Neural cell (in vitro differentiated cells): ENCODE measurements at regions not wholly inside any gene's neighbourhood (a gene's known extent, or its start where the extent isn't known, plus 50 kb on each side); places are given as distances from the start of the nearest gene placed in this dataset.

Experiments
- H2AFZ ChIP-seq: fragments of 200-600, 300-800 bp; sonication (generic), shearing (Covaris generic); 2 replicates; pipeline ENCODE4 v1.6.0; 2014; ENCODE audit warnings: low read depth, mild to moderate bottlenecking, antibody characterized with exemption, low read length, moderate library complexity
- H3F3A ChIP-seq: fragments of 200-600 bp; shearing (Covaris generic); 2 replicates; pipeline ENCODE4 v1.6.1; 2016; ENCODE audit warnings: mild to moderate bottlenecking, moderate library complexity, mixed read lengths, antibody characterized with exemption, low read length; ENCODE audit not compliant: insufficient read depth, poor library complexity, severe bottlenecking
- H3K27ac ChIP-seq: fragments of 200-600, 300-800 bp; sonication (generic), shearing (Covaris generic); 2 replicates; pipeline ENCODE4 v1.5.1; 2014; ENCODE audit warnings: mild to moderate bottlenecking, low read length, moderate library complexity
- H3K27me3 ChIP-seq: fragments of 300-800, 200-600 bp; sonication (generic), shearing (Covaris generic); 2 replicates; pipeline ENCODE4 v1.6.0; 2014; ENCODE audit warnings: mild to moderate bottlenecking, low read depth, low read length, moderate library complexity; ENCODE audit not compliant: insufficient read depth
- H3K36me3 ChIP-seq: fragments of 300-800, 200-600 bp; sonication (generic), shearing (Covaris generic); 2 replicates; pipeline ENCODE4 v1.5.1; 2014; ENCODE audit warnings: mild to moderate bottlenecking, antibody characterized with exemption, low read length, moderate library complexity; ENCODE audit not compliant: insufficient read depth
- H3K4me2 ChIP-seq: fragments of 300-800, 200-600 bp; sonication (generic), shearing (Covaris generic); 2 replicates; pipeline ENCODE4 v1.6.0; 2014; ENCODE audit warnings: mild to moderate bottlenecking, low read length
- H3K4me3 ChIP-seq: fragments of 300-800, 200-600 bp; sonication (generic), shearing (Covaris generic); 2 replicates; pipeline ENCODE4 v1.5.1; 2014; ENCODE audit warnings: mild to moderate bottlenecking, low read length, moderate library complexity
- H3K79me2 ChIP-seq: fragments of 200-600 bp; shearing (Covaris generic); replicated peaks from 2 replicates; pipeline ENCODE4 v1.6.0; 2014; ENCODE audit warnings: mild to moderate bottlenecking, low read length, moderate library complexity; ENCODE audit not compliant: insufficient read depth
- H3K9ac ChIP-seq: fragments of 300-800, 200-600 bp; sonication (generic), shearing (Covaris generic); 2 replicates; pipeline ENCODE4 v1.6.1; 2016; ENCODE audit warnings: mild to moderate bottlenecking, low read length, mixed read lengths
- H3K9me2 ChIP-seq: fragments of 200-600 bp; shearing (Covaris generic); 2 replicates; pipeline ENCODE4 v1.6.1; 2016; ENCODE audit warnings: mild to moderate bottlenecking, low read length, mixed read lengths; ENCODE audit not compliant: insufficient read depth
- H3K9me3 ChIP-seq: fragments of 200-600, 300-800 bp; sonication (generic), shearing (Covaris generic); 2 replicates; pipeline ENCODE4 v1.6.1; 2016; ENCODE audit warnings: mild to moderate bottlenecking, mixed run types, low read length, moderate library complexity, mixed read lengths
- H4K20me1 ChIP-seq: fragments of 200-600 bp; shearing (Covaris generic); 2 replicates; pipeline ENCODE4 v1.6.1; 2016; ENCODE audit warnings: mild to moderate bottlenecking, mixed run types; ENCODE audit not compliant: insufficient read depth
- EP300 ChIP-seq: fragments of 450-650 bp; conservative IDR thresholded peaks from 2 replicates; pipeline ENCODE4 v1.6.1; 2014; ENCODE audit warnings: antibody characterized with exemption, mild to moderate bottlenecking, moderate library complexity; ENCODE audit not compliant: poor library complexity, severe bottlenecking
- EZH2 ChIP-seq: fragments of 200-600, 300-800 bp; shearing (Covaris generic), sonication (generic); IDR thresholded peaks from 2 replicates; pipeline ENCODE4 v1.6.1; 2014; ENCODE audit warnings: antibody characterized with exemption, low read length, borderline replicate concordance, mild to moderate bottlenecking; ENCODE audit not compliant: insufficient read depth, poor library complexity, severe bottlenecking
- MXI1 ChIP-seq: fragments of 450-650 bp; conservative IDR thresholded peaks from 2 replicates; pipeline ENCODE4 v1.6.1; 2014; ENCODE audit warnings: antibody characterized with exemption, mild to moderate bottlenecking; ENCODE audit not compliant: poor library complexity, severe bottlenecking
- POLR2AphosphoS5 ChIP-seq: IDR thresholded peaks from 2 replicates; pipeline ENCODE4 v1.6.1; 2012
- RAD21 ChIP-seq: fragments of 450-650 bp; conservative IDR thresholded peaks from 2 replicates; pipeline ENCODE4 v1.6.1; 2014; ENCODE audit warnings: antibody characterized with exemption, mild to moderate bottlenecking, moderate library complexity
- SMC3 ChIP-seq: fragments of 450-650 bp; conservative IDR thresholded peaks from 2 replicates; pipeline ENCODE4 v1.6.1; 2014; ENCODE audit warnings: antibody characterized with exemption, mild to moderate bottlenecking, moderate library complexity; ENCODE audit not compliant: poor library complexity
- TAF1 ChIP-seq: IDR thresholded peaks from 2 replicates; pipeline ENCODE4 v1.6.1; 2012; ENCODE audit warnings: low read depth
- TF ChIP-seq, protein P1 (sequence below): fragments of 450-650 bp; IDR thresholded peaks from 2 replicates; pipeline ENCODE4 v1.5.1; 2014; ENCODE audit warnings: antibody characterized with exemption, mild to moderate bottlenecking, moderate library complexity; ENCODE audit not compliant: poor library complexity, severe bottlenecking
- TF ChIP-seq, protein P2 (sequence below): IDR thresholded peaks from 2 replicates; pipeline ENCODE4 v1.6.1; 2012; ENCODE audit warnings: borderline replicate concordance

DNA sequence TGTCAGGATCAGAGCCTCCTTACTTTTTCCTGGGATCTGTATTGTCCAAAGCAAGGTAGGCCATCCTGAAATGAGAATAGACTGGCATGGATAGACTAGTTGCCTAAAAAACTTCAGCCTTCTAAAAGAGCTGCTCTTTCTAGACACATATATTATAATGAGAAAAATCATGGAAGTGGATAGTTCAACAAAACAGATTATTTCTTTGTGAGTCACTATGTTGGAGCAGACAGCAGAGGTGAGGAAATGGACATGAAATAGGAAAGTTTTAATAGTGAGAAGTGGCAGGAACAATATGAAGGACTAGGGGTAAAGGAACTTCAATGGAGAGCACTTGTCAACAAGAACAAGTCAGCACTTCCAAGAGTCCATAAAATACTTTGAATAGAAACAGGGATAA, 101.9 kb upstream of the ANO3 start:
- Histone ChIP-seq H3K79me2 (no peaks in the 10 kb centered on the region), H3K36me3 (no peaks in the 10 kb centered on the region), H3K9me2 (no peaks in the 10 kb centered on the region), H3K27ac (no peak overlapping the region), H3K4me2 (no peak overlapping the region), H3K27me3 (no peaks in the 10 kb centered on the region), H4K20me1 (no peaks in the 10 kb centered on the region), H3K9ac (no peak overlapping the region), H3K9me3 (no peaks in the 10 kb centered on the region), H3K4me3 (no peak overlapping the region), H2AFZ (no peak overlapping the region), H3F3A (no peaks in the 10 kb centered on the region)
- TF ChIP-seq TAF1: no peak
- no peak for TF ChIP-seq EP300
- TF ChIP-seq, protein P1, sequence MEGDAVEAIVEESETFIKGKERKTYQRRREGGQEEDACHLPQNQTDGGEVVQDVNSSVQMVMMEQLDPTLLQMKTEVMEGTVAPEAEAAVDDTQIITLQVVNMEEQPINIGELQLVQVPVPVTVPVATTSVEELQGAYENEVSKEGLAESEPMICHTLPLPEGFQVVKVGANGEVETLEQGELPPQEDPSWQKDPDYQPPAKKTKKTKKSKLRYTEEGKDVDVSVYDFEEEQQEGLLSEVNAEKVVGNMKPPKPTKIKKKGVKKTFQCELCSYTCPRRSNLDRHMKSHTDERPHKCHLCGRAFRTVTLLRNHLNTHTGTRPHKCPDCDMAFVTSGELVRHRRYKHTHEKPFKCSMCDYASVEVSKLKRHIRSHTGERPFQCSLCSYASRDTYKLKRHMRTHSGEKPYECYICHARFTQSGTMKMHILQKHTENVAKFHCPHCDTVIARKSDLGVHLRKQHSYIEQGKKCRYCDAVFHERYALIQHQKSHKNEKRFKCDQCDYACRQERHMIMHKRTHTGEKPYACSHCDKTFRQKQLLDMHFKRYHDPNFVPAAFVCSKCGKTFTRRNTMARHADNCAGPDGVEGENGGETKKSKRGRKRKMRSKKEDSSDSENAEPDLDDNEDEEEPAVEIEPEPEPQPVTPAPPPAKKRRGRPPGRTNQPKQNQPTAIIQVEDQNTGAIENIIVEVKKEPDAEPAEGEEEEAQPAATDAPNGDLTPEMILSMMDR: no peak
- TF ChIP-seq RAD21: no peak
- no peak for TF ChIP-seq SMC3
- TF ChIP-seq MXI1: no peak
- TF ChIP-seq POLR2AphosphoS5: no peak
- TF ChIP-seq, protein P2, sequence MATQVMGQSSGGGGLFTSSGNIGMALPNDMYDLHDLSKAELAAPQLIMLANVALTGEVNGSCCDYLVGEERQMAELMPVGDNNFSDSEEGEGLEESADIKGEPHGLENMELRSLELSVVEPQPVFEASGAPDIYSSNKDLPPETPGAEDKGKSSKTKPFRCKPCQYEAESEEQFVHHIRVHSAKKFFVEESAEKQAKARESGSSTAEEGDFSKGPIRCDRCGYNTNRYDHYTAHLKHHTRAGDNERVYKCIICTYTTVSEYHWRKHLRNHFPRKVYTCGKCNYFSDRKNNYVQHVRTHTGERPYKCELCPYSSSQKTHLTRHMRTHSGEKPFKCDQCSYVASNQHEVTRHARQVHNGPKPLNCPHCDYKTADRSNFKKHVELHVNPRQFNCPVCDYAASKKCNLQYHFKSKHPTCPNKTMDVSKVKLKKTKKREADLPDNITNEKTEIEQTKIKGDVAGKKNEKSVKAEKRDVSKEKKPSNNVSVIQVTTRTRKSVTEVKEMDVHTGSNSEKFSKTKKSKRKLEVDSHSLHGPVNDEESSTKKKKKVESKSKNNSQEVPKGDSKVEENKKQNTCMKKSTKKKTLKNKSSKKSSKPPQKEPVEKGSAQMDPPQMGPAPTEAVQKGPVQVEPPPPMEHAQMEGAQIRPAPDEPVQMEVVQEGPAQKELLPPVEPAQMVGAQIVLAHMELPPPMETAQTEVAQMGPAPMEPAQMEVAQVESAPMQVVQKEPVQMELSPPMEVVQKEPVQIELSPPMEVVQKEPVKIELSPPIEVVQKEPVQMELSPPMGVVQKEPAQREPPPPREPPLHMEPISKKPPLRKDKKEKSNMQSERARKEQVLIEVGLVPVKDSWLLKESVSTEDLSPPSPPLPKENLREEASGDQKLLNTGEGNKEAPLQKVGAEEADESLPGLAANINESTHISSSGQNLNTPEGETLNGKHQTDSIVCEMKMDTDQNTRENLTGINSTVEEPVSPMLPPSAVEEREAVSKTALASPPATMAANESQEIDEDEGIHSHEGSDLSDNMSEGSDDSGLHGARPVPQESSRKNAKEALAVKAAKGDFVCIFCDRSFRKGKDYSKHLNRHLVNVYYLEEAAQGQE: no peak
- TF ChIP-seq EZH2: no peak

DNA sequence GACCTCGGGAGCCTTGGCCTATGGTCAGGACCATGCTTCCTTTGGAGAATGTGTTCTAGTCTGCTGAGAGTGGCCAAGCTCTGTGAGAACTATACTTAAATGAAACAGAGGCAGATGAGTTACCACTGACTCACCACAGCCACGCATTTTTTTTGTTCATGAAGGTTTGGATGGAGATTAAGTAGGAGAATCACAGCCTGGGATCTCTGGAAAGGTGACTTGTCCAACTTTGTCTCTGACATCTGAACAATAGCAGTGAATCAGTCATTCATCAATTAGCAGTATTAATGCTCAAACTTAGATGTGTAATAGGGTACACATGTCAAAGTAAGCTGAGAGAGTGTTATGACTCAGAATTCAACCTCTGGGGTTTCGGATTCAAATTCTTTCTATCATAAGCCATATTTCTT, 100.7 kb upstream of the ANO3 start:
- no peaks in the 10 kb centered on the region for H3K79me2 ChIP-seq
- H3K27ac ChIP-seq: no peak overlapping the region
- H3K9me2 ChIP-seq: no peaks in the 10 kb centered on the region
- no peak overlapping the region for H3K4me3 ChIP-seq
- H3K4me2 ChIP-seq: no peak overlapping the region
- H3K36me3 ChIP-seq: no peaks in the 10 kb centered on the region
- H2AFZ ChIP-seq: no peak overlapping the region
- no peak overlapping the region for H3K9ac ChIP-seq
- H3K9me3 ChIP-seq: no peaks in the 10 kb centered on the region
- TF ChIP-seq, protein P1: no peak
- no peak for TF ChIP-seq POLR2AphosphoS5
- TF ChIP-seq RAD21: no peak
- no peak for TF ChIP-seq EZH2
- no peak for TF ChIP-seq MXI1
- TF ChIP-seq, protein P2: no peak
- TF ChIP-seq EP300: no peak
- TF ChIP-seq SMC3: no peak
- no peak for TF ChIP-seq TAF1
- H4K20me1 ChIP-seq: no peaks in the 10 kb centered on the region
- H3K27me3 ChIP-seq: no peaks in the 10 kb centered on the region
- no peaks in the 10 kb centered on the region for H3F3A ChIP-seq
